OCI-LY7 (cell line): ENCODE measurements at regions not wholly inside any gene's neighbourhood (a gene's known extent, or its start where the extent isn't known, plus 50 kb on each side); places are given as distances from the start of the nearest gene placed in this dataset.

Experiments used
- BruUV-seq: library from RNA; stranded (reverse); fragments of 400-500 nt; replicated peaks from 2 replicates; lab custom pipeline; 2021; lab: Mats Ljungman, UMichigan
- CTCF ChIA-PET: fragments of 300-600 bp; sonication (Branson Sonifier 250); formaldehyde crosslinking; loops from one replicate; lab custom pipeline; 2022; ENCODE audit warnings: antibody characterized with exemption; ENCODE audit not compliant: unreplicated experiment; lab: Charles Lee
- POLR2A ChIA-PET: fragments of 300-600 bp; sonication (Branson Sonifier 250); formaldehyde crosslinking; loops from one replicate; lab custom pipeline; 2022; ENCODE audit warnings: antibody characterized with exemption; lab: Charles Lee
- DNase-seq: peaks from one replicate; pipeline ENCODE4 v3.0.0-alpha.2; 2015; ENCODE audit warnings: low spot score
- H2AFZ ChIP-seq: fragments of 200-600 bp; sonication (generic), shearing (Covaris generic); 2 replicates; pipeline ENCODE4 v1.6.1; 2014; ENCODE audit warnings: mild to moderate bottlenecking, antibody characterized with exemption, low read length, moderate library complexity
- H3K27ac ChIP-seq: fragments of 200-600 bp; sonication (generic); 2 replicates; pipeline ENCODE4 v1.5.1; 2014; ENCODE audit warnings: mixed run types, low read depth, mild to moderate bottlenecking, moderate library complexity, low read length, inconsistent platforms; ENCODE audit not compliant: poor library complexity, severe bottlenecking
- H3K36me3 ChIP-seq: fragments of 200-600 bp; sonication (generic); 2 replicates; pipeline ENCODE4 v1.6.1; 2014; ENCODE audit warnings: mild to moderate bottlenecking, antibody characterized with exemption, low read length, moderate library complexity, mixed read lengths; ENCODE audit not compliant: insufficient read depth
- H3K4me1 ChIP-seq: fragments of 200-600 bp; sonication (generic); 2 replicates; pipeline ENCODE4 v1.5.1; 2014; ENCODE audit warnings: mild to moderate bottlenecking, low read length; ENCODE audit not compliant: insufficient read depth, poor library complexity, severe bottlenecking
- H3K4me2 ChIP-seq: fragments of 200-600 bp; sonication (generic); 2 replicates; pipeline ENCODE4 v1.6.1; 2014; ENCODE audit warnings: mild to moderate bottlenecking, low read length
- H3K4me3 ChIP-seq: fragments of 200-600 bp; sonication (generic); 2 replicates; pipeline ENCODE4 v1.5.1; 2014; ENCODE audit warnings: mild to moderate bottlenecking, low read depth, low read length; ENCODE audit not compliant: poor library complexity, severe bottlenecking
- H3K79me2 ChIP-seq: fragments of 200-600 bp; sonication (generic); 2 replicates; pipeline ENCODE4 v1.6.1; 2016; ENCODE audit warnings: low read depth, mild to moderate bottlenecking, low read length, moderate library complexity, mixed read lengths; ENCODE audit not compliant: insufficient read depth
- H3K9me2 ChIP-seq: fragments of 200-600 bp; sonication (generic); 2 replicates; pipeline ENCODE4 v1.6.1; 2016; ENCODE audit warnings: mild to moderate bottlenecking, low read length, mixed read lengths; ENCODE audit not compliant: insufficient read depth
- H3K9me3 ChIP-seq: fragments of 200-600 bp; sonication (generic); 2 replicates; pipeline ENCODE4 v1.6.1; 2014; ENCODE audit warnings: mild to moderate bottlenecking, mixed run types, low read length, mixed read lengths
- H4K20me1 ChIP-seq: fragments of 200-600 bp; sonication (generic); 2 replicates; pipeline ENCODE4 v1.6.1; 2014; ENCODE audit warnings: mild to moderate bottlenecking, antibody characterized with exemption, low read length, moderate library complexity, mixed read lengths; ENCODE audit not compliant: insufficient read depth
- EZH2phosphoT487 ChIP-seq: fragments of 200-600 bp; sonication (generic); IDR thresholded peaks from 2 replicates; pipeline ENCODE4 v1.6.1; 2018; ENCODE audit warnings: low read depth, borderline replicate concordance, mild to moderate bottlenecking, mixed run types, antibody characterized with exemption, low read length, moderate library complexity, mixed read lengths
- intact Hi-C: fragments of 100-400 bp; cut with micrococcal nuclease; formaldehyde crosslinking; loops from one replicate; pipeline ENCODE4 v1.10.0; 2022; ENCODE audit not compliant: unreplicated experiment
- TF ChIP-seq, protein P1 (sequence below): fragments of 200-600 bp; sonication (generic); conservative IDR thresholded peaks from 2 replicates; pipeline ENCODE4 v1.5.1; 2014; ENCODE audit warnings: mild to moderate bottlenecking, antibody characterized with exemption, low read length, moderate library complexity, mixed read lengths

GRCh38 chr20:50283922-50284810 lies 93.5 kb downstream of the CEBPB start:
- no TSS peak for BruUV-seq
- intact Hi-C loops = no loop called here

DNA sequence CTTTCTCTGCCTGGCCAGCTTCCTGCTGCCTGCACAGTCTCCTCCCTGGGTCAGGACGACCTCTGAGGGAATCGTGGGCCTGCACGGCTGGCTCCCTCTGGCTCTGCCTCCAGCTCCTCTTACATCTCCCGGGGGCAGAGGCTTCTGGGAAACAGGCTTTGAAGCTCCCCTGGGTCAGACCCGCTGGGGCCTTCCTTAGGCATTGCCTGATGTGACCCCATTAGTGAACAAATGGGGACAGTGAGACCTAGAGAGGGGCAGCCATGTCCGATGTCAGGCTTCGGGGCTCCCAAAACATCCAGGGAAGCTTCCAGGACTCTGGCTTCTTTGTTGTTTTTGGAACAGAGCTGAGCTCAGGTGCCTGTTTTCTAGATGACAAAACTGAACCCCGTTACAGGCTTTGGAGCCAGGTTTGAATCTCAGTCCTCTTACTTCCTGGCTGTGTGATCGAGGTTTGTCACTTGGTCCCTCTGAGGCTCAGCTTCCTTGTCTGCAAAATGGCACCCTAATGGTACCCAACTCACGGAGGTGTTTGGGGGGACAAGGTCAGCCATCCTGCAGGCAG lies 94.3 kb downstream of the CEBPB start:
- ChIA-PET CTCF (no interaction called here), POLR2A (interaction anchor here (0.6 to 1.4 kb wide), 3 partner anchors 10 to 713 kb away, joined by 3 to 5 read pairs (median 4); no protein-coding TSS in a partner anchor)
- no peak overlapping the region for H3K4me3 ChIP-seq
- H3K36me3 ChIP-seq = no peaks in the 10 kb centered on the region
- no peaks in the 10 kb centered on the region for H4K20me1 ChIP-seq
- intact Hi-C loops = loop anchor here (5.0 kb wide), 1 partner anchor 93 kb away; the partner anchor contains the start of gene CEBPB
- no peak overlapping the region for H3K27ac ChIP-seq
- H3K9me3 ChIP-seq = no peaks in the 10 kb centered on the region
- H3K9me2 ChIP-seq = no peaks in the 10 kb centered on the region
- peaks cover 22% of the 10 kb centered on the region for H3K4me1 ChIP-seq
- peak overlapping the region; percentile 97 for H2AFZ ChIP-seq
- no peaks in the 10 kb centered on the region for H3K79me2 ChIP-seq
- no TSS peak for BruUV-seq
- H3K4me2 ChIP-seq = peak overlapping the region; percentile 54
- TF ChIP-seq, protein P1, sequence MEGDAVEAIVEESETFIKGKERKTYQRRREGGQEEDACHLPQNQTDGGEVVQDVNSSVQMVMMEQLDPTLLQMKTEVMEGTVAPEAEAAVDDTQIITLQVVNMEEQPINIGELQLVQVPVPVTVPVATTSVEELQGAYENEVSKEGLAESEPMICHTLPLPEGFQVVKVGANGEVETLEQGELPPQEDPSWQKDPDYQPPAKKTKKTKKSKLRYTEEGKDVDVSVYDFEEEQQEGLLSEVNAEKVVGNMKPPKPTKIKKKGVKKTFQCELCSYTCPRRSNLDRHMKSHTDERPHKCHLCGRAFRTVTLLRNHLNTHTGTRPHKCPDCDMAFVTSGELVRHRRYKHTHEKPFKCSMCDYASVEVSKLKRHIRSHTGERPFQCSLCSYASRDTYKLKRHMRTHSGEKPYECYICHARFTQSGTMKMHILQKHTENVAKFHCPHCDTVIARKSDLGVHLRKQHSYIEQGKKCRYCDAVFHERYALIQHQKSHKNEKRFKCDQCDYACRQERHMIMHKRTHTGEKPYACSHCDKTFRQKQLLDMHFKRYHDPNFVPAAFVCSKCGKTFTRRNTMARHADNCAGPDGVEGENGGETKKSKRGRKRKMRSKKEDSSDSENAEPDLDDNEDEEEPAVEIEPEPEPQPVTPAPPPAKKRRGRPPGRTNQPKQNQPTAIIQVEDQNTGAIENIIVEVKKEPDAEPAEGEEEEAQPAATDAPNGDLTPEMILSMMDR = no peak
- no peak for TF ChIP-seq EZH2phosphoT487
- peak; percentile 29 for DNase-seq

More at GRCh38 chr20:50283922-50284810, 93.5 kb downstream of the CEBPB start:
- Histone ChIP-seq H3K4me1 (peaks cover 22% of the 10 kb centered on the region), H4K20me1 (no peaks in the 10 kb centered on the region), H3K4me2 (no peak overlapping the region), H3K9me2 (no peaks in the 10 kb centered on the region), H3K27ac (no peak overlapping the region), H3K36me3 (no peaks in the 10 kb centered on the region), H2AFZ (peak overlapping the region; percentile 97), H3K4me3 (no peak overlapping the region), H3K79me2 (no peaks in the 10 kb centered on the region), H3K9me3 (no peaks in the 10 kb centered on the region)
- ChIA-PET POLR2A (interaction anchor here (0.6 to 1.4 kb wide), 2 partner anchors 9 to 340 kb away, joined by 3 to 4 read pairs; no protein-coding TSS in a partner anchor), CTCF (no interaction called here)
- TF ChIP-seq EZH2phosphoT487 = no peak
- TF ChIP-seq, protein P1 = no peak
- DNase-seq = no peak
